Testis (tissue), 2 donors: ENCODE measurements at regions not wholly inside any gene's neighbourhood (a gene's known extent, or its start where the extent isn't known, plus 50 kb on each side); places are given as distances from the start of the nearest gene placed in this dataset.

Experiments
- CTCF ChIP-seq, 3 experiments: fragments of 450-650 bp in 2 of 3; fragments of 200-600 bp in 1 of 3; sonication (generic) in 1 of 3; IDR thresholded peaks; one replicate each; pipeline ENCODE4 v1.5.1; 2016 to 2019; ENCODE audit warnings: antibody characterized with exemption in 3 of 3, mild to moderate bottlenecking in 2 of 3, moderate library complexity in 1 of 3
- POLR2A ChIP-seq: fragments of 450-650 bp; IDR thresholded peaks from one replicate; pipeline ENCODE4 v1.6.1; 2017; ENCODE audit warnings: antibody characterized with exemption, mild to moderate bottlenecking, moderate library complexity

DNA sequence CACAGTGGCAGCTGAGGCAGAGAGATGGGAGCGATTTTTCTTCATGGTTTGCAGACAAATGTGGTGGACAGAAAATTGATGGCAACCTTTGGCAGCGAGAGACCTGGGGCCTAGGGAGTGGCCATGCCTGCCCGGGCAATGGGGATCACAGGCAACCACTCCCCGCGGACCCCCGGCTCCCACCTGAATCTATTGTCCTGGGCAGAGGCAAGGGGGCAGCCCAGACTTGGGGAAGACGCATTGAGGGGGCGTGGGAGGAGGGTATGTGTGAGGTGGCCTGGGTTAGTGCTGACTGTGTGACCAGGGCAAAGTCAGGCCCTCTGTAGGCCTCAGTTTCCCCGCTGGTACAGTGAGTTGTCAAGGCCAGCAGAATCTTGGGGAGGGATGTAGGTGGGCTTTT is 53.6 kb upstream of the BLCAP start:
- TF ChIP-seq CTCF (IDR thresholded peaks at IDR 0.05) (no peak), POLR2A (no peak)
